HepG2 (cell line): ENCODE measurements at regions not wholly inside any gene's neighbourhood (a gene's known extent, or its start where the extent isn't known, plus 50 kb on each side); places are given as distances from the start of the nearest gene placed in this dataset.

Experiments used
- CHD4 ChIP-seq: fragments of 200-600 bp; sonication (generic); IDR thresholded peaks from 2 replicates; pipeline ENCODE4 v1.7.0; 2017; ENCODE audit warnings: mild to moderate bottlenecking, low read length, borderline replicate concordance
- KMT2B ChIP-seq: IDR thresholded peaks from 2 replicates; pipeline ENCODE4 v1.6.1; 2016; ENCODE audit warnings: missing genetic modification reagents, missing compliant biosample characterization
- RBM39 ChIP-seq: fragments of 200-400 bp; formaldehyde crosslinking; IDR thresholded peaks from one replicate; pipeline ENCODE4 v1.6.1; 2018; ENCODE audit warnings: antibody characterized with exemption, mild to moderate bottlenecking, low read depth, low read length; ENCODE audit not compliant: poor library complexity, severe bottlenecking
- RFX5 ChIP-seq: IDR thresholded peaks from 2 replicates; pipeline ENCODE4 v1.6.1; 2011; ENCODE audit warnings: low read depth, low read length, improper control_type of control experiment
- SMAD1 ChIP-seq: sonication (generic); formaldehyde crosslinking; IDR thresholded peaks from 2 replicates; pipeline ENCODE4 v1.4.0; 2020; ENCODE audit warnings: missing genetic modification reagents, low read depth, mild to moderate bottlenecking, borderline replicate concordance
- UBTF ChIP-seq: sonication (generic); formaldehyde crosslinking; IDR thresholded peaks from 2 replicates; pipeline ENCODE4 v1.4.0; 2020; ENCODE audit warnings: mild to moderate bottlenecking, missing genetic modification reagents
- YY1 ChIP-seq: IDR thresholded peaks from 2 replicates; pipeline ENCODE4 v1.6.1; 2011; ENCODE audit warnings: low read length, low read depth, moderate library complexity, mild to moderate bottlenecking; ENCODE audit not compliant: insufficient read depth, insufficient replicate concordance
- ZNF687 ChIP-seq: sonication (generic); formaldehyde crosslinking; IDR thresholded peaks from 2 replicates; pipeline ENCODE4 v1.5.1; 2020; ENCODE audit warnings: mild to moderate bottlenecking, missing genetic modification reagents, moderate library complexity

GRCh38 chr12:76666290-76666835 is 97.6 kb upstream of the ZDHHC17 start:
- TF ChIP-seq SMAD1 (CRISPR knock-in tag) (no peak), RBM39 (no peak), ZNF687 (CRISPR knock-in tag) (no peak), UBTF (CRISPR knock-in tag) (no peak), KMT2B (no peak), CHD4 (no peak), YY1 (no peak), RFX5 (no peak)
